Left renal cortex interstitium (tissue), 4 donors: ENCODE measurements at regions not wholly inside any gene's neighbourhood (a gene's known extent, or its start where the extent isn't known, plus 50 kb on each side); places are given as distances from the start of the nearest gene placed in this dataset.

ENCODE experiments used
- DNase-seq, 4 donors: peaks; one replicate each; pipeline ENCODE4 v3.0.0-alpha.2; 2013; ENCODE audit warnings: low read depth in 4 of 4, low spot score in 2 of 4, missing footprints in 1 of 4

DNA sequence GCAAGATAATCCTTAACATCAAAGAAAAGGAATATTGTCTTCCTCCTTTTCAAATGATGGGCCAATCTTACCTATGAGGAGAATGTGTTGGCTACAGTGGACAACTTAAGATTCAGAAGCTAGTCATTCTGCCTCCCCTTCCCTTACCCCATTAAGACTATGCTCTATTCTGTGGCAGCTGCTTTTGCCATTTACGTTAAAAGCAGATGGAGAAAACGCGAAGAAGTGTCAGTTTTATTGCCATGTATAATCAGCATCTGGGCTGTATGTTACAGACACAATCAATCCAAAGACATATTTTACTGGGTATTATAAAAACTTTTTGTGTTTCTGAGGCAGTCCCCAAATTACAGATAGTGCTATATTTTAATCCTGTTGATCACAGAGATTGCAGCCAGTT, 196.1 kb upstream of the PACRGL start:
- no peak for DNase-seq

DNA sequence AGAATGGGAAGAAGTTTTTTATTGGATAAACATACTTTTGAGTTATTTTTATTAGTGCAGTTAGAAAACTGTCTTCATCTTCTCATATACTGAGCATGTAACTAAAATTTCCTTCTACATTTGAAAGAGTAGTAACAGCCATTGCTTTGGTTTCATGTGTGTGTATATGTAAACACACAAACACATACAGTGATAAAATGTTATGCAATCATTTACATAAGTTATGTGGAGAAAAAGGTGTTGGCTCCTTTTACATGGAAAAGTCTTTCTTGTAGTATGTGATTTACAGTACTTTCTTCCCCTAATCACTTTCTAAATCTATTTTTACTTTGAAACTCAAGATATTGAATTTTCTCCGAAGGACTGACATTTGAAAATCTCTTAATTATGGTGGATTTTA, 194.3 kb upstream of the PACRGL start:
- DNase-seq = no peak

DNA sequence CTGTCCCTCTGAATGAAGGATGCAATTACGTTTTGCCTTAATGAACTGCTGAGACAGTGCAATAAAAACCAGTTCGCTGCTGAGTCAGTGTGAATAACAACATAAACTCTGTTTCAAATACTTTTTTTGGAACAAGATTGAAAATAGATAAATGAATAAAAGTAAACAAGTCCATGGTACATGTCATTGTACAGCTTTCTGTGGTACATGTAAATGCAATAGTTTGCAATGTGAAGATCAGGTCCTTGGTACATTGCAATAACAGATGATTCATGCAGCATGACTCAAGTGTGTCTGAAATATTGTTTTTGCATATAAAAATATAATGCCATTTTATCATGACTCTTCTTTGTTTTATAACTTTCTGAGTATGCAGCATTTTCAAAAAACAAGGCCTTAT, 193.4 kb upstream of the PACRGL start:
- DNase-seq = no peak

DNA sequence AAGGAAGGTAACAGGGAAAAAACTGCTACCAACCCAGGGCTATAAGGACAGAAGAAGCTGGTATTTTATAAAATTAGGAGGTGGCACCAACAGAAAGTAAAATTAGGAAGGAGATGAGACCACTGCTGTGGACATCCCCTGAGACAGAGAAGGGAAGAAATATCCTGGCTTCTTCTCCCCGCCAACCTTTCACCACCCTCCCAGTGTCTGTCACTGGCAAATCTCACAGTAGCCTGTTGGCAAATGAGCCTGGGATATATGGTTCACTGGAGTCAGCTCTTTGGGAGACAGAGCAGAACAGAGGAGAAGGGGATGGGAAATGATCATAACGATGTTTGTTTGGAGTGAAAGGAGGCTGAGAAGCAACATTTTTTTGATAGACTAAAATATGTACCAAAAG, 190.9 kb upstream of the PACRGL start:
- no peak for DNase-seq

DNA sequence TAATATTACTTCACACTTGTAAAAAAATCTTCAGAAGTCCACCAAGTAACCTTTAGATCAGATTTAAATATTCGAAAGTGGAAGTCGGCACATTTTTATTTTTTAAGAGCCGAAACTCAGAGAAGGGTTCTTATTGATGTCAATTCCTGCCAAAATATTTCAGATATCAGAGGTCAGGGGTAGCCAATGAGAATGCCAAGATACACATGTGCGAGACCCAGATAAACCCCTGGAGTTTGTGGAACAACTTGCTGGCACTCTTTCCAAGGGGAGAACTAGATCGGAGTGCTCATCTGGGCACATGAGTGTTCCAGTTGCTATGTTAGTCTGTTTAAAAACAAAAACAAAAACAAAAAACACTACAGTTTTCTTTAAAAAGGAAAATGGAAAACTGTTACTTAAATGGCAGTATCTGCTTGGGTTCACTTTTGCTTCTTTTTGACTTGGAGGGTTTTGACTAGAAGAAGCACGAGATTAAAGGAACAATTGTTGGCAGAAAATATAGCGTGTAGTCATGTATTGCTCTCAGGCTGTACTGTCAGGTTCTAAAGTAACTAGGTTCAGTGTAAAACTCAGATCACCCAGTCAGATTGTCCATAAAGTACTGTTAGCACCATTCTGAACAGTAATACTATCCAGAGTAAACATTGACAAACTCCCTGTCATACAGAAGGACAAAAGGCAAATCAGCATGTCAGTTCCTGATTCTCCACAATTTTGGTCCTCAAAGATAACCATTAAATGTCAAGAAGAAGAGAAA, 188.0 kb upstream of the PACRGL start:
- DNase-seq = no peak

DNA sequence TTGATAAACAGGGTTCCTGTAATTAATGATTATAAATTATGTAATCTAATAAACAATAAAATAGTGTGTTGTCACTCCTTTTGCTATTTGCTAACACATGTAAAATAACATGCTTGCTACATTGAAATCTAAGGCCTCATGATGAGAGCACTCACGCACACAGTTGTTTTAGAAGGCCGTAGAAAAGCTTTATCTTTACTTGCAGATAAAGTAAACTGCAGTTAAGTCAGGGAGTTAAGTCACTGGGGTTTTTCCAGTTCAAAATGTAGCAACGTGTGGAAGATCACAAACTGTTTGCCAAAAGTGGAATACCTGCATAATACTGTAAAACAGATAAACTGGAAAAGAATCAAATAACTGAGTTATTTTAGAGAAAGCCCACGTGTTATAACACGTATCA, 187.3 kb upstream of the PACRGL start:
- no peak for DNase-seq

DNA sequence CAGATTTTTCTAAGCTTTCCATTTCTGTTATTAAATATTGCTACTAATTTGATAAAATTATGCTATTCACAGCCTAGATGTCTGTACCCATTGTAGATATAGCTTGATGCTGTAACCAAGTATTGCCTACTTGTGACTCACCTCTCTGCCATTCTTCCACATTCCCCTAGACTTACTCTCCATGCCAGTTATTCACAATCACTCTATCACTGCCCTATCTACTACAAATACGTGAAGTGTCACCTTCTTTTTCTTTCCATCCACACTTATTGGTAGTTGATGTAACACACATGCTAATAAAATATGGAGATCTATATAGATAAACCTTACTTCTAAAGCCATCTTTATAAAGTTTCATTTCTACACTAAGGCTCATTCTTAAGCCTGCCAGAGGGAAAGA, 179.4 kb upstream of the PACRGL start:
- no peak for DNase-seq

DNA sequence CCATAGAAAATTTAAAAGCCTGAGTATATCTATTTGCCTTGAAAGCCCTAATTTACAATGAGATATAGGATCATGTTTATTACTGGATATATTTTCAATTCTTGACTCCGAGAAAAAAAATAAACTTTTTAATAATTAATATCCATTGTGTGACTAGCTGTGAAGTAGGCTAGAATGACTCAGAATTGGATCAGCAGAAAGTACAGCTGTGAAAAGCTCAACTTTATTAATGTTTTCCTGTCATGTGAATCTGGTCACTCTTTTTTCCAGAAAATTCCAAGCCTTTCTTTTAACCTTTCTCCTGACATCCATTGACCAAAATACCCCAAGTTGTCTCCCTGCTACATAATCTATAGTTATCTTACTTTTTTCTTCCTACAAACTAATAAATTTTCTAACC, 171.8 kb upstream of the PACRGL start:
- no peak for DNase-seq

DNA sequence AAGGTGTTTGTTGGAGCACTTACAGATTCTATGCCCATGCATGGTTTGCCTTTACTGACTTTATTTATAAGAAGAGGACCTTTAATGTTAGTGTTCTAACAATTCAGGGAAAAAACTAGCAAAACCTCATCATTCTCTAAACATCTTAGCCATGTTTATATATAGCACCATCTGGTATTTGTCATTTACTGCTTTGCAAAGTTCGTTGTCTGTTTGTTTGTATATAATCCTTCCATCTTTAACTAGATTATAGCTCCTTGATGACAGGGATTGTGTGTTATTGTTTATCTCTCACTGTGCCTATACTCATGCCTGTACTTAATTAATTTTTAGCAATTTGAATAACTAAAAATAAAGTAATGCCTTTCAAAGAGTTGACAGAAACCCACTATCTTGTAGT, 170.6 kb upstream of the PACRGL start:
- no peak for DNase-seq

DNA sequence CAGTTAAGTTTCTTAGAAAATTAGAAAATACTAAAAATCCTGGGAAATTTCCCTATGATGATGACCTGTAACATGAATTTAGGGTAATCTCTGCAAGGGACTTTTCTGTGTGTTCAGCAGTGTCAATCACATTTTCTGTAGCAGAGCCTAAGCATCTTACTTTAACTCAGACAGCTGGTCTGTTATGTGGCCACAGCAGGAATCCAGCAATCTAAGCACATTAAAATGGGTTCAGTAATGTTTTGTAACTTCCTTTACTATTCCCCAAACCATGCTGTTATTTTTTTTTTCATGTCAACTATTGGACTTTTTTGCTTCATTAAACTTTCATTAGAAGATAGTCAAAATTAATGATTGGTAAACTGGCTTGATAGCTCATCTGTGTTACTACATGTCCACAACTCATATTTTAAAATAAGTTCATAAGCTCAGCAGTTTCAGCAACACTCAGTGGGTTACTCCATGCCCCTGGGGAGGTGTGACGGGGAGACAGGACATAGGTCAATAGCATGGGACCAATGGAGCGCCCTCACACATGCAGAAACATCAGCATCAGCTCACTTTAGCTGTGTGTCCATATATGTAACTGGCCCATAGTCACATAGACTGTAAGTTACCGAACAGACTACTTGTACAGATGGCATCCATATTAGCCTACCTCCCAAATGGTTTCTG, 168.0 kb upstream of the PACRGL start:
- DNase-seq = no peak

DNA sequence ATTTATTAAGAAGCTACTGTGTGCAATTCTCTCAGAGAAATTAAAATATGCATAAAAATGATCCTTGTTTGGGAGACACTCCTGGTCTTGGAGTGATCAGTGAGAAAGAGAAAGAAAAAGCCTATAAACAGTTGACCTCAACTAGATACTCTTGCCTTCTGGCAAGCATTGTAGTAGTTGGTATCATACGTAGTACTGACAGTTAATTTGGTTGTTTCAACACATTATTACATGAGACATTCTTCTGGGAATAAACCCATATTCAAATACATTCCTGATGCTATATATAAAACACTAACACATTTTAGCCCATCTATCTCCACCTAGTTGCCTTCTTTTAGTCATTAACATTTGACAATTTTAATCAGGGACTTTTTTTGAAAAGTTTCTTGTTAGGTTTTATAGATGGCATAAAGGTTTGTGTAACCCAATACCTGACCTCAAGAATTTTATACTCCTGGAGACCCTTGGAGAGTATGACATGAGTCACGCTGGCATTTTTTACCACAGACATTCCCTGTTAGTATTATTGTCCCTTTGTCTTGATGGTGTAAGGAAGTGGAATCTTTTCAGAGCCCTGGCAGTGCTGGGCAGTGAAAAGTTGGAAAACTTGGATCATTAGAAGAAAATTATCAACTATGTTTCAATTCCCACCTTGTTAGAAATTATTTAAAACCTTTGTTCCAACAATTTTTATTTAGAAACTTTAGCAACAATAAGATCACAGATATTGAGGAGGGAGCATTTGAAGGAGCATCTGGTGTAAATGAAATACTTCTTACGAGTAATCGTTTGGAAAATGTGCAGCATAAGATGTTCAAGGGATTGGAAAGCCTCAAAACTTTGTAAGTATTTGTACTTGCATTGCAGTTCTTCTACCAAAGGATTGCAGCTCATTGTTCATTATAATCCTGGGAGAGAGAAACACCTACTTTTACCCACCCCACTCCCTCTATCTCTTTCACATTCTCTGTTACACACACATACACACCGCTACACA, 167.1 kb upstream of the PACRGL start:
- no peak for DNase-seq

DNA sequence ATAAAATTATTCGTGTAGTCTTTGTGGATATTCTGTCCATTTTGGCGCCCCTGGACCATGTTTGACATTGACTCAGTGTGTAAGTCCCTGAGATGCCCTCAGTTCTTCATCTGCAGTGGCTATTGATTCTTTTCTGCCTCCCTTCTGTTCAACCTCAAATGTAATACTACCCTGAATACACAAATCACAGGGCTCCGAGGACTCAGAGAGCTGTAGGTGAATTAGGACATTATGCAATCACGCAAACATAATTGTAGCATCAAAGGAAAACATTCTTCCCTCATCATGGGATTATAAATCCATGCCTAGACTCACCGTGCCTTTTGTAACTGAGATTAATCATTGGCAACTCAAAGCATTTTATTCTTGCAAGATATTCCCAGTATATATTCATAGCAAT, 161.4 kb upstream of the PACRGL start:
- DNase-seq = no peak

DNA sequence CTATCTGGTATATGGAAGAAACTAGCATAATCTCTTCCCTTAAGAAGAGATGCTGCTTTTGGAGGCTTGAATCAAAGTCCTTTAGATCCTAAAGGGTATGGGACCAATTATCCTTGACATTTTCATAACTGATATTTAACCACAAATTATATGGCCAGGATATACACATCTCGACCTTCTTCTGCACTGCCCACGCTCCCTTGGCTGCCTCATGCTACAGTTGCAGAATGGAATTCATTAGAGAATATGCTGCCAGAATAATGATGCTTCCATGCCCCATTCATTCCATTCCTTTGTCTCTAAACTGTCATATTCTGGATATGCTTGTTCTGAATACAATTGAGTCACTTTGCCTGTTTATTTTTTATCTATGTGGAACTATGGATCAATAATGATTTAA, 157.1 kb upstream of the PACRGL start:
- no peak for DNase-seq

DNA sequence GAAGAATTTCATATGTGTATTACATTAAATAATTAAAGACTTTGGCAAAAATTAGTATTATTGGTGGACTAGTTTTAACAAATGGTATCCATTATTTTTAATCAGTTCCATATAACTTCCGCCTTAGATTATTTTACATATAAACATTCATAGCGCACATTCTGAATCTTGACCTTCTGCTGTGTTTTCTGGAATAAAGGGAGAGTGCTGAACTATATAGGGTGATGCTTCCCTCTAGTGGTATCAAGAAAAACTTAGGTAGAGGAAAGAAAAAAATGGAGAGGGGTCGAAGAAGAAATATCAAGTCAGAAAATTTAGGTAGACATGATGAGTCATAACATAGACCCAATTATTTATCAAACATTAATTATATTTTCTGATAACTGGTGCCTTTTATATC, 155.6 kb upstream of the PACRGL start:
- peak in 3 of 4 donors; percentile 11 to 25 (median 18) for DNase-seq

DNA sequence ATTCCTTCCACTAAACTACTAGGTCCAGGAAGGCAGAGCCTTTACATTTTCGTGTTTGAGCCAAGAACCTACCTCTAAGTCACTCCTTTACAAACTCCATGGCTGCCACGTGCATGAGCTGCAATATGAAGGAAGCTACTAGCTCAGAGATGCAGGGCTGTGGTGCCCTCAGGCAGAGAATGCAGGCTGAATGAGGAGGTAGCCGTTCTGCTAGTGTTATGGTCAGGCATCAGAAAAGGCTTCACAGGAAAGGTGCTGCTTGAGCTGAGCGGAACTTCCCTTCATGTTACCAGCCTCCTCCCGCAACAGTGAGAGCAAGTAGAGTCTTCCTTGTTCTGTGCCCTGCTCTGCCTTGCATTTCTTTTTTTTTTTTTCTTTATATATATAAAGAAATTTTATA, 148.3 kb upstream of the PACRGL start:
- DNase-seq = no peak

DNA sequence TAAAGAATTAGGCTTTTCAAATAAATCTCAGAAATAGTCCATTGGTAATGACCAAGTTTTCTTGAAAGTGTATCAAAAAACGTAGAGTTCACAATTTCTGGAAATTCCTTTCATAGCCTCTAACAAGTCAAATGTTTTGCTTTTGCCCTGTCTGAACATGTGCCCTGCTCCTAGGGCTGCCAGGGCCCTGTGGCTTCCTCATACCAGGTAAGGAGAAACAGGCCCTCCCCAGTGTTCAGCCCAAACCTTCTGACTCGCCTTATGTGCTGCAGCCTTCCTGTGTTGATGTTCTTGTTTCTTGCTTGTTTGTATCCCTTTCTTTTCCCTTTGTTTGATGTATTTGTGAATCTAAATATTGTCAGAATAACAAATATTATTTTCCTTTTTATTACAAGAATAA, 146.1 kb upstream of the PACRGL start:
- no peak for DNase-seq

DNA sequence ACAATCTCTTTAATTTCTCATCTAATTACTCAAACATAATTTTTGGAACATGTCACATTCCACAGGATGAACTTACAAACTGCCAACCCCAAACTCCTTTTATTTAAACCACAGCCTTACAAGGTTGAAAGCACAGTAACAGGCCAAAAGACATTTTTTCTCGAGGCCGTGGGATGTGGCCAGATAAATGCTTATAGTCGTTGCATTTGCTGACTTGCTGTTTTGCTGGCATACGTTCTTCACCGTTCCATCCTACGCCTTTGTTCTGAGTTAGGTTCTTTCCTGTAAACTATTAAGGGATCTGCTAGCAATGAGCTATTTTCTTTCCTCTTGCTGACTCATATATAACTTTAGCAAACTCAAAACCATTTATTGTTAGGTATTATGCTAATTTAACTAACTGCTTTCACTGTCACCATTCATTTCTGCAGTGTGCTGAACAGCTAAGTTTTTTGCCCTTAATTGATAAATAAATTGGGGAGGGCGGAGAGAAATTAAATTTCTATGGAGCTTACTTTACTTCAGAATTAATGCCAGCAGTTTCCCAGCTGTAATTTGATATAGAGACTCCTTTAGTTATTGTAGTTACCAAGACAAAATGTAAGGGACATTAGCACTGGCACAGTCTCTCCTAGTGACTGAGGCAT, 135.1 kb upstream of the PACRGL start:
- DNase-seq = no peak

DNA sequence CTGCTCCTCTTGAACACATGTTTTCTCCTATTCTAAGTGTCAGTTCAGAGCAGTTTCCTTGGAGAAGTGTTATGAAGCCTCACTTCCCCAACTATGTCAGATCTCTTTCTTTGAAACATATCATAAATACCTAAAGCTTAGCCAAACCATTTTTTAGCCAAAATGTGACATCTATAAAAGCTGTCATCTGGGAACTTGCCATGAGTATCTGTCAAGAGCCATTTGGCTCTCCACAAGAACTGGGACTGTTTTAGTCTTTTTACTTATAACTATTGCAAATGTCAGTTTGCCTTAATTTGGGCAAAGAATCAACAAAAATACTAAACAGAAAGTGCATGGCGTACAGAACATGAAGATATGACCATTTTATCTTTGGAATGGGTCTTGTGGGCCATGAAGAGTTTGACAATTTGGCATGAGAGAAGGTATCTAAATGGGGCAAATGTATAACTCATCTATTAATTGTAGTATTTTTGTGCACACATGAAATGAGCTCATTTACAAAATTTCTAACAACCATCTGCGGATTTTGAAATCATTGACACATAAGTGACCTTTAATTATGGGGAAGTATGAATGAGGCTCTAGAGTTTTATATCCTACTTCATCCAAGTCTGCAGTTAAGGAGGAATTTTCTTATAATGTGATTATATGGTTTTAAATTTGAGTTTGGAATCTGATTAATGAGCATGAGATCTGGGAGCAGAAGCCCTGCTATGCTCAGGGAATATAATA, 129.1 kb upstream of the PACRGL start:
- no peak for DNase-seq

DNA sequence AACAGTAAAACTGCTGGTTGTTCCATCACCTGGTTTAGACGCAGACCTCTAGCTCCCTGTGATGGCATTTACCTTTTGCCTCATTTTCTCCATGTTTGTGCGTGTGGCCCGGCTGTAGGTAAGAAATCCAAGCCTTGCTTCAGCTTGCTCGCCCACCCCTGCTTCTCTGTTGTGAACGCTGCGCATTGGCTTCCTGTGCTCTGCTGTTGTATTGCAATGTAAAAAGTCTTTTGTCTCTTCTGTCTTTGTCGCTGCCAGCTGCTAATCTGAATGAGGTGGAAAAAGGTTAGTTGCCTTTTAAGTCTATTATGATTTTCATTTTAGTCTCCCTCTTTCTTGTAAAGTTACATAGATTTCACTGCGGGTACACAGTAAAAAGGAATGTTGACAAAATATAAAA, 127.3 kb upstream of the PACRGL start:
- DNase-seq = no peak

DNA sequence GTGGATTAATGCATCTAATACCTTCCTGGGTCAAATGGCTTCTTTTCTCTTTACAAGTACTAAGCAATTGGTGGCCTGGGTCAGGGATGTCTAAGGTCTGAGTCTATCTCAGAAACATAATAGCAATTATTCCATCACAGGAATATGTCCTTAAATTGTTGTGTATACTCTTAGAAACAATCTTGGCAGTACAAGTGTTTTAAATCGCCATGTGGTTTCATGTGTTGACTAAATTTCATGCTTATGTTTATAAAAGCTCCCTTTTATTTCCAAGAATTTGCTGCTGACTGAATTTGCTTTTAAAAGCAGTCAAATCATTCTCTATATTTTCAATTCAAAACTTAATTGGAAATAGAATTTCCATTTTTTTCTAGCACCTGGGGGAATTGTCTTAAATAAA, 125.3 kb upstream of the PACRGL start:
- no peak for DNase-seq
